NCI-H1048 (cell line): ENCODE measurements at regions not wholly inside any gene's neighbourhood (a gene's known extent, or its start where the extent isn't known, plus 50 kb on each side); places are given as distances from the start of the nearest gene placed in this dataset.
"Not testable (repeated sequence)": the region's sequence is repeated elsewhere in the genome, so short reads cannot be mapped to it uniquely, and the experiment has no call there.

ENCODE experiments used
- DNase-seq: peaks from one replicate; lab custom pipeline; 2025; lab: John Stamatoyannopoulos, UW

DNA sequence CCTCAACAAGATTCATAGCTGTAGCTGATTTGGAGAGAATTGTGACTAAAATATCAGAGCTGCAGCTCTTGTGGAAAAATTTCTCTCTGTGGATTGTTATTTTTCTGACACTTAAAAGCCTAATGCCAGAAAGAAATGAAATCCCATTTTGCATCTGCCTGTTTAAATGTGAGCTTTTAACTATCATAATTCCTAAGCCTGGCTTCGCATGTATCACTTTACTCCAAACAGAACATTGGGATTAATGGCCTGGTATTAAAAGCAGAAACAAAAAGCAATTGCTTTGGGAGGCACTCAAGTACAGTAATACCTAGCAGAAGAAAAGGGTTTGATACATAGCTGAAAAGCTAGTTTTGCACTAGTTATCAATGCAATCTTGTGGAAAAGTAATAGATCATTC lies 164.2 kb upstream of the FSHR start:
- DNase-seq: no peak

DNA sequence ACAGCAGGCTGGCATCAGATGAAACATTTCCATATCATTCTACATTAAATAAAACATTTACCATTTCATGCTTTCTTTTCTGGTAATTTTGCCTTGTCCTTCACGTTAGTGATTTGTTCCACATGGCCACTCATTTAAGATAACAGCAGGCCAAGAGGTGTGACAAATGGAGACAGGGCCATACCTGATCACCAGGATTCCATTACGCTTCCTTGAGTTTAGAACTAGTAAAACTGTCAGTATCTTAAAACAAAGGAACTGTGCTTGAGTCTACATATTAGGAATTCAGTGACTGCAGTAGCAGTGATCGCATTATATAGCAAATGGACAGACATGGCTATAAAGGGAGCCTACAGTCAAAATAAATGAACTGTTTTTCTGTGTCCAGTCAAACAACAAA lies 155.1 kb upstream of the FSHR start:
- DNase-seq: no peak

DNA sequence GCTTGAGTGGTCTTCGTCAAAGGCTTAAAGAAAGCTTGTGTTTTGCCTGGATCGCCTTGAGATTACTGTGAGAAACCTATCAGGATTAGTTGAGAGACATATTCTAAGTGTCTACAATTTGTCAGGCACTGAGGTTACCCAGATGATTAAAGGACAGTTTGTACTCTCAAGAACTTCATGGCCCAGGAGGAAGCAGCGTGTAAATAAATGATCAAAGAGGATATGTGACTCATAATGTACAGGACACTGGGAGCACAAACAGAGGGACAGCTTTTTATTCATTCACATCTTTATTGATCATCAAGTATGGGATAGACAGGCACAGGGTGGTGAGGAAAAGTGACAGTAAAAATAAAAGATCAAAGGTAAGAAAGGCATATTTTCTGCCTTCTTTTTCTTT lies 152.6 kb upstream of the FSHR start:
- DNase-seq: no peak

DNA sequence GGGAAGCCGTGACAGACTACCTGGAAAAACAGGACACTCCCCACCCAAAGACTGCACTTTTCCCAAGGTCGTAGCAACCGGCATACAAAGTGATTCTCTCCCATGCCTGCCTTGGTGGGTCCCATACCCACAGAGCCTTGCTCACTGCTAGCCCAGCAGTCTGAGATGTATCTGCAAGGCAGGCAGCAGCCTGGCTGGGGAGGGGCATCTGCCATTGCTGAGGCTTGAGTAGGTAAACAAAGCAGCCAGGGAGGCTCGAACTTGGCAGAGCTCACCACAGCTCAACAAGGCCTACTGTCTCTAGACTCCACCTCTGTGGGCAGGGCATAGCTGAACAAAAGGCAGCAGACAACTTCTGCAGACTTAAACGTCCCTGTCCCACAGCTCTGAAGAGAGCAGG lies 144.4 kb upstream of the FSHR start:
- not testable (repeated sequence) for DNase-seq

DNA sequence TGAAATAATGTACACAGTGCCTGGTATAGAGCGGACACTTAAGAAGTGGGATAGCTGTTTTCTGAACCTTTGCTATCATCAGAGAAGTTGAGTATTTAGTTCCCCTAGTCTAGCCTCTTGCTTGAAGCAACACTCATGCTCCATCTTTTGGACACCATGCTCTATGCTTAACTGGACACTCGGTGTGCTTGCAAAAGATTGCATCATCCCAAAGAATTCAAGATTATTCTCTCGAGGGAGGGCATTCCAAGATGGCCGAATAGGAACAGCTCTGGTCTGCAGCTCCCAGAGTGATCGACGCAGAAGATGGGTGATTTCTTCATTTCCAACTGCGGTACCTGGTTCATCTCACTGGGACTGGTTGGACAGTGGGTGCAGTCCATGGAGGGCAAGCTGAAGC lies 143.9 kb upstream of the FSHR start:
- DNase-seq: no peak

DNA sequence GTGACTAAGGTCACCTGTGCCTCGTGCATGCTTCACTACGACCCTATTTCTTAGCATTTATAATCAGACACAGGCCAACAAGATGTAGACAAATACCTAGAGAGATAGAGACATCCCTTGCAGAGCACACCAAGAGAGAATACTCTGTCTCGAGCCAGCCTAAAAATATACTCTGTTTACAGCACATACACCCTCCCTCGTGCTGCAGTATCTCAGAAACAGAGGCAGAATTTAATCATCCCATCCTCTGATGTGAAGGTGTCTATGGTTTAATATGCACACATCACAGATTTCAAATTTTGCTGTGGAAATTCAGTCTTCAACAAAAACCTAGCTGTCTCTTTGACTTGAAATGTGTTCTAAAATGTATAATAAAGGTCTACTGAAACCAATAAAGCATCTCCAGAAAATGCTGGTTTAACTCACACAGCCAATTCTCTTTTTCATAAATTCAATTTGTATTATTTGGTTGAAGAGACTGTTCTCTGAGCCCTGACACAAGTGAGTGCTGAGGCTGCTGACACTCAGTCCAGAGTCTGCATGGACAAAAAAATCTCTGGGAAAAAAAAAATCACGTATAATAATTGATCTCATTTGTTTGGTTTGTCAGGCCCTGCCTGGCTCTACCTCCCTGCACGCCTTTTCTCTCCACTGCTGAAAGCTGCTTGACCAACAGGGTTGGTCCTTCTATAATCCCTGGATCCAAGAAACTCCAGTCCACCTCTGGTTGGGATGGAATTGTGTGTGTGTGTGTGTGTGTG lies 142.0 kb upstream of the FSHR start:
- DNase-seq: no peak

DNA sequence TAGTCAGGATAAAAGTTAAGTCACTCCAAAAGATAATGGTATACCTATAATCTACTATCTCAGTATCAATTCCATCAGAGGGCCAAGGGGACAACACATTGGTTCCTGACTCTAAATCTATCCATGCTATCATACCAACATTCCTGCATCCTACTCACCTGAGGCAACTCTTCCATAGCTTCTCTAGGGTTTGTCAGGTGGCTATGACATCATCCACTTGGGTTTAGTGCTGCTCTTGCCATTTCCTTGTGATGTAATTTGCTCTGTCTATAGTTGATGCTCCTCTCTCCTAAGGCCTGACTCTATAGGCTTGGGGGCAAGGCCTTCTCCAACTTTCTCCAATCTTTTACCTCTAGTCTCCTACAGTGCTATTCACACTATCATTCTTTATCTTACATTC lies 139.9 kb upstream of the FSHR start:
- DNase-seq: no peak

DNA sequence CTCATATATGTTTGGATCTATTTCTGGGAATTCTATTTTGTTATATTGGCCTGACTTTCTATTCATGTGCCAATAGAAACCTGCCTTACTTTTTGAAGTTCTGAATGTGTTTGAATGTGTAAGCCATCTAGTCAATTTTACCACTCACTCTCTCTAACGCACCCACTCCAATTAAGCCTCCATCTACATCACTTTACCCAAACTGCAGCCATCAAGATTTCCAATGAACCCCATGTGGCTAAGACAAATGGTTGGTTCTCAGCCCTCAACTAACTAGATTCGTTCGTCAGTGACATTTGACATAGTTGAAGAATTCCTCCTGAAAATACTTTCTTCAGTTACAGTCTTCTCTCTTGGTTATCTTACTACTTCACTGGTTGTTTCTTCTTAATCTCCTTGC lies 137.3 kb upstream of the FSHR start:
- DNase-seq: no peak

DNA sequence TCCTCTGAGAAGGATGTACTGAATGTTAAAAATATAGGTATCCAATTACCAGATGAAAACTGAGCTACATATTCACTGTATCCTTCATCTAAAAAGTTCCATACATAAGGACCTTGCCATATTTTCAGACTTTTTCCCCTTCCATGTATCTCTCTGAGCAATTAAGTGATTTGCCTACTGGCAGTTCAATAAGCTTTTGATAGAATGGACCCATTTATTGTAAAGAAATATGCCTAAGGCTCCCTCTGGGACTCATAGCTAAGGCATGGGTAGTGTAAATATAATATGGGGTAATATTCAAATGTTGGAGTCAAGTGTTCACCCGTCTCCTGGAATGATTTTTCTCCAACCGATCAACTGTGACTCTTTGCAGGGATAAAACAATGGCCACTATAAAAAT lies 135.4 kb upstream of the FSHR start:
- peak; percentile 73 for DNase-seq

DNA sequence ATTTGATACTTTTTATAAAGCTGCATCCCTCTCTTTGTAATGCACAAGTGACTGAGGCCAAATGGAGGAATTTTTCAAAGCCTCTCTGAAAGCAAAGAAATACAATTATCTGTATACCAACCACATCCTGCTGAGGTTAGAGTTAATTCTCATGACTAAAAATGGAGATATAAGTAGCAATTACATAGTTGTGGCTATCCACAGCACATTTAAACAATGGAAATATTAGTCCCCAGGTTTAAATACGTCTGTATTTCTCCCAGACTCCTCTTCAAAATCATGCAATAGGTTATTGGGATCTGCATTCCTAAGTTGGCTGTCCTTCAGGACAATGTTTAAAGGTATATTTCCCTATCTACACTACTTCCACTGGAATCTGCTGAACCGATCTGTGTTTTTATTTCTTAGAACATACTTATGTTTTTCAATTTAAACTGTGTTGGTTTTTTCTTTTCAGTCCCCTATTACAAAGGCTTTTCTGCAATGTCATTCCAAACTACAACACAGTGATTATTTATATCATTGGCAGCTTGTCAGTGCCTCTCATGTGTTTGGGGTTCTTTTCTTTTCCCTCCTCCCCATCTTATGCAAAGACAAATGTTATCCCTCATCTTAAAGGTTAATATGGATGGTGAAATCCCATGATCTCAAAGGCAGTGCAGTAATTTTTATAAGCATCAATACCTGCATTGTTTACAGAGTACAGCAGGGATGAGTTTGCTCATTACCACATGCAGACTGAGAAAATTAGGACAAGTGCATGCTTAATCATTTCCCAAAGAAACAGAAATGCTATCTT lies 134.8 kb upstream of the FSHR start:
- DNase-seq: peak; percentile 33

DNA sequence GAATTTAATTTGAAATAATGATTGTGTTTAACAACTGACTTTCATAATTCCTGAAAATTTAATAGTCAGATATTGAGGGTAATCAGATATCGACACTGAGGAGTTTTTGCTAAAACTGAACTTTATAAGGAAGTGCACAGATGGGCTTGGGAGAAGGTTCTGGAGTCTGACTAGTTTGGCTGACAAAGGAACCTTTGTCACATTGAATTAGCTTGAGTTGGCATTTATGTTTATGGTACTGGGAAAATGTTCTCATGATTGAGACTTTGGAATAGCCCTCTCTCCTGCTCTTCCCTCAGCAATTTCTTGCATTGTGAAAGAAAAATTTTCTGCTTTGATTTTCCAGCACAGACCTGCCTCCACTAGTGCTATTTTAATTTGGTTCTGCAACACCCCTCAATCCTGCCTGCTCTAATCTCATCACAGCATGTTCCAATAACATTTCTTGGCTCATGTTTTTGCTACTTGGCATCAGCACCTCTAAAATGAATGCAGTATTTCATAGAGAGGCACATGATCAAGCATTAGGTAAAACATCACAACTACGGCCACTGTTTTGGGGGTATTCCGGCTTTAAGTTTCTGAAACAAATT lies 133.9 kb upstream of the FSHR start:
- DNase-seq: no peak

DNA sequence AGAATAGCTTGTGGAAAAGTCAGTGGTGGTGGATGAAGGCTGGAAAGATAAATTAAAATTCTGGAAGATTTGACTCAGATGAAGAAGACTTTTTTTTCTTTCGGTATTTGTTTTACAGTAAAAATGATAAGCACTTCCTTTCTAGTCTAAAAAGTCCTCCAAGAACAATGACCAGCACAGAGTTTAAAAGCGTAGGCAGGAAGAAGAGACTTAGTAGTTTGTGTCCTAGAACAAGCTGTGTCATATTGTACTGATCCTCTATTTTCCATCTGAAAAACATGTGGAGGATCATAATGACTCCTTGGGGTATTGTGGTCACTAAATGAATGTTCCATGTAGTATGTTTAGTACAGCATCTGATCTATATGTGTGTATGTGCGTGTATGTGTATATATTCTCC lies 132.4 kb upstream of the FSHR start:
- DNase-seq: no peak

DNA sequence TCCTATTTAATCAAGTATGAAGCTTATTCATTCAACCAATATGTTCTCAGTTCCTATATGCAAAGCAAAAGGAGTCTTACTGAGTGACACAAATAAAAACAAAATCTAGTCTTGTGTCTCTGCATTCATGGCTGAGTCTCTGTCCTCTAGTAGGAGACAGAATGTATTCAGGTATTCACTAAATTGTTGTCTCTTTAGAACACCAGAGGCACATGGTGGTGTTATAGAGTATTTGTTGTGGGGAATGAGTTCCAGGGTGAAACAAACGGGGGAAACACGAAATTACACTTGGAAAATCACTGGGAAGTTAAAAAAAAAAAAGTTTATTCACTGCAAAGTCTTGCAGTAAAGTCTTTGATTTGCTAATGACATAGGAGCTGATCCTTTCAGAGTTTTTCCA lies 131.7 kb upstream of the FSHR start:
- no peak for DNase-seq

DNA sequence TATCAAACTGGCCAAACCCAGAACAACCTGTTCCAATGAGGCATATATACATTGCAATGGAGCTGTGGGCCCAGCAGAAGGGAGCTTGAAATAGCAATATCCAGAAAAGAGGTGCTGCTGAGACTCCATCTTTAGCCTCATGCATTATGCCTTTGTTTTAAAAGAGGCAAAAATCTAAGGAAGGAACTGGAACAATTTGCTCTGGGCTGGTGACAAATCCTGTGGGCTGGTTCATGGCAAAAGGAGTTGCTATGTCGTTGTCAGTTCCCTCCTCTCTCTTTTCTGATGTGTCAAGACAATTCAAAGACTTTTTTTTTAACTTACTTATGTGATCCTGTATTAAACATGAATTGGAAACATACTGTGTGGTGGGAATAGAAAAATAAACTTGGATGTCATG lies 124.2 kb upstream of the FSHR start:
- no peak for DNase-seq

DNA sequence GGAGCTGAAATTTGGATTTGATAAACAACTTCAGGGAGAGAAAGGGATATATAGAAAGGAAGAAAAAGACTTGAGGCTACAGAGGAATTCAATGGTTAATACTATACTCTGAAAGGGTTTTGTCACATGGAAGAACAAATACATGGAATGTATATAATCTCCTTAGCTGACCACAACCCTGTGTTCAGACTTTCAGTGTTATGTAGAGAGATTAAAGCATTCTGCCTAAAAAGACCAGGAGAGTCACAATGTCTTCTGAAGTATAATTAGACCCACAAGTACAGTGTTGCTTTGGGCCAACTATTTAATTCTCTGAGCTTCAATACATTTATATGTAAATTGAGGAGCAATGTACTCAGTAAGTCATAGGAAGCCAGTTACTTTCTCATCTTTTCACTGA lies 123.8 kb upstream of the FSHR start:
- DNase-seq: no peak

DNA sequence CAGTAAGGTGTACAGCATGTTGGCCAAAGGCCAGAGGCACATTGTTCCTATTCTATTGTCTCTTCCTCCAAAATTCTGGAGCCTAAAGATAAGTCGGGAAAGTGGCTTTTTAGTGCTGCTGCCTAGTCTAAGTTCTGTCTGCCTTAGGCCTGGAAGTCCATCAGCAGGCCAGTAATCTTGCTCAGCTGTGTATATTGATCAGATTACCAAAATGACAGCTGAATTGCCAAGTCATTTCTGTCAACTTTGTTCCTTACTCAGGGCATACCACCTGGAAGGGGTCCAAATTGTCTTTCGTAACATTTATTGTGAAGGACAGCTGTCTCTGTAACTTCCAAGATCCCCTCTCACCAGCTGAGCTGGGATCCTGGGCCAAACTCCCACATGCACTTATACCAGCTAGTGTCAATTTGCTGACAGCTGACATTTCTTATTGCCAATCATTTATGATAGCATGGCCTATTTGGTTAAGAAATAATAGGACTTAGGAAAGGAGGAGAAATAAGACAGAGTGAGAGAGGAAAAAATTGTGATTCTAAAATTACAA lies 116.8 kb upstream of the FSHR start:
- no peak for DNase-seq

DNA sequence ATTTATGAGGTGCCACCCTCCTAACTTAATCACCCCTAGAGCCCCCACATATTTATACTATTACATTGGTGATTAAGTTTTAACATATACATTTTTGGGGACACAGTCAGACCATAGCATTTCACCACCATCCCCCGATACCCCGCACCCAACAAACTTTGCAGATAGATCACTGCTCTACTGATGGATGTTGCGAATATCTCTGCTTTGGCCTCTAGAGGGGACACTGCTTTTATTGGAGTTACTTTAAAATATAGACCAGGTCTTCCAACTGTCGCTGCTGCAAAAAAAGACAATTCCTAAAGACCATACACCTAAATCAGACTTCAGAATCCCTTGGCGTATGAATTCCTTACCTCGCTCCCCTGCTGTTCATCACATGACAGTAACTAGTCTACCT lies 115.8 kb upstream of the FSHR start:
- no peak for DNase-seq

DNA sequence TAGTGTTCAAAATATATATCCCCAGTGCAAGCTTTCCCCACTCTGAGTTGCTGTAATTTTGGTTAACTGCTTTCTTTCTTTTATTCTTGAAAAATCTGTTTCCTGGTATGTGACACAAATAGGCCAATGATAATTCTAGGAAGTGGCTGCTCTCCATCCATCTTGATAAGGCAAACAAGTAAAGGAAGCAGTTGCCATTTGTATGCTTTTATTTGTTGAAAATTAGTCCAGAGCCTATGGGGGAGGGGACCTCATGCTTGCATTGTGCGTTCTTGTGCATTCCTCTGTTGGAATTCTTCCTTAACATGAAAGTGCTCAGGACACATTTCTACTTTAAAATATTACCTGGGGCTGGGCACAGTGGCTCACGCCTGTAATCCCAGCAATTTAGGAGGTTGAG lies 111.2 kb upstream of the FSHR start:
- DNase-seq: no peak

DNA sequence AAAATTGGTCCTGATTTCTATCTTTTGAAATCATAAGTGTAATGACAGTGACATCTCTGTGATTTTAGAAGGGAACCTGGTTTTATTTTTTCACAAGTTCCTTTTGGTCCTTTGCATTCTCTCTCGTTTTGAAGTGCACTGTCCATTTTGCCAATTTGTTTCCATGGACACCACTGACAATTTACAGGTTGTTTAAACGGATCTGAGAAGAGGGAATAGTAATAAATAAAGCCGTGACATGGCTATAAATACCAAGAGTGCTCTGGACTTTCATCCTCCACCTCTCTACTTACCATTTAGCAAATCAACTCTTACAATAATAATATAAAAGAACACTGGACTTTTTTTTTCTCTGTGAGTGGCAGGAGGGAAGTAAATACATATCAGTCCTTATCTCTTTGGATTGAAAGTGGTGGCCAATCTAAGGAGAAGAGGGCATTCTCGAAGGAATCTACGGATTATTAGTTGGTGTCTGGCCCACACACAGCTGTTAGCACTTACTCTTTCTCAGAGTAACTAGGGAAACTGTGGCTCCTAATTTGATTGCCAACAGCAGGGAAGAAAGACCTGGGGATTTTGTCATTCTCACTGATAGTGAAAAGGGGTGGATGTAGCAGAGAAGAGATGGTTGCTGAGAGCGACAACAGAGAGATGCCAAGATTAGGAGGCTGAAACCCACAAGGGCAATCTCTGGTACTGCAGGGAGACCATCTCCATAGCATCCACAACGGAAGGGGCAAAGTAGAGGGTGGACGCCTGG lies 108.7 kb upstream of the FSHR start:
- DNase-seq: no peak

DNA sequence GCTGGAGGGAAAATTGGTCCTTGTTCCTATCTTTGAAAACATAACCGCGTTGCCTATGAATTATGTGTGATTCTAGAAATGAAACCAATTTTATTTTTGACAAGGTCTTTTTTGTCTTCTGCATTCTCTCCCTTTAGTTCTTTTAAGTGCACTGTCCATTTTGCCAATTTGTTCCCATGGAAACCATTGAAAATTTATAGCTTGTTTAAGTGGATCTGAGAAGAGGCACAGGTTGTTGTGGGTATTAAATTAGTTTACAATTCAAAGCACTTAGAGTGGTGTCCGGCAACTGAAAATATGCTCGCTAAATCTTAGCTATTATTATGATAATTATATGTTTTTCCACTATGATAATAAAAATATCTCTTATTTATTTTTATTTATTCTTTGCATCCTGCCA lies 107.5 kb upstream of the FSHR start:
- DNase-seq: no peak

DNA sequence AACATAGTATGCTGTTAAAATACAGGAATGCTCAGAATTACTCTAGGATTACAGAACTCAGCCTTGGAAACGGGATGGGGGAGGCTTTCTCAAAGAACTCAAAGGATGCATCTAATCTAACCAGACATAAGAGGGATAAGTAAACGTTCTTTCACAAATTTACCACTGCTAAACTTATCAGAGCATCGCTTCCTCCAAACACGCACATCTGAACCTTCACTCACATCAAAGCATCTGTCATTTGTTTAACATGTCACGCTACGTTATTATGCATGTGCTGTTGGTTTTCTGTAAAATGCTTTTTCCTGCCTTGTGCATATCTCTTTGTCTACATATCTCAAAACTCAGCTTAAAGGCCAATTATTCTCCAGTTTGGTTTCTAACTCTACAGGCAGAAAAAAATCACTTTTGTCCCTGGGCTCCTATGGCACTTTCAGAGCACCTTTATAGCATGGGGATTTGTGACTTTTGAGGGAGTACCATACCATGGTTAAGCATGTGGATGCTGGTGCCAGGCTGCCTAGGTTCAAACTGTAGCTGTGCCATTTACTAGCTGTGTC lies 106.7 kb upstream of the FSHR start:
- DNase-seq: no peak

DNA sequence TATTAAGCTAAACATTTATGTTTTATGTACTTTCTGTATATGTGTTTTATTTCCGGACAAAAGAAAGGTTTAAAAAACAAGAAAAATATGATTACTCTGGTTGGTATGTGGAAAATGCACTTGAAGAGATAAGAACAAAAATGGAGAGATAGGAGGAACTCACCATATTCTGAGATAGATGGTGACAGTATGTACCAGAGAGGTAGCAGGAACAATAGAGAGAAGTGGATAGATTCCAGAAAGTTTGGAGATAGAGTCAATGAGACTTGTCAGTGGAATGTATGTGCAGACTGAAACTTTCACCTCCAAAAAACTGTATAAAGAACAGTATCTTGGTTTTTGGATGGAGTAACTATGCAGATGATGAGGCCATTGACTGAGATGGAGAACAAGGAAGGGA lies 105.6 kb upstream of the FSHR start:
- no peak for DNase-seq
